Activated CD8-positive, alpha-beta T cell treated with anti-CD3 and anti-CD28 coated beads for 36 hours (primary cell): ENCODE measurements at regions not wholly inside any gene's neighbourhood (a gene's known extent, or its start where the extent isn't known, plus 50 kb on each side); places are given as distances from the start of the nearest gene placed in this dataset.
"Not testable (repeated sequence)": the region's sequence is repeated elsewhere in the genome, so short reads cannot be mapped to it uniquely, and the experiment has no call there.

Source experiments
- ATAC-seq: fragments of 200-7000 bp; cut with Tn5 transposase; one replicate; pipeline ENCODE4 v1.10.0; 2021; ENCODE audit warnings: mild to moderate bottlenecking, moderate library complexity
- CTCF ChIA-PET: fragments of 350-600 bp; sonication (Branson Sonifier 250); formaldehyde crosslinking; loops from one replicate; lab custom pipeline; 2021; ENCODE audit warnings: antibody characterized with exemption; lab: Charles Lee
- POLR2A ChIA-PET: fragments of 350-600 bp; sonication (Branson Sonifier 250); formaldehyde crosslinking; loops from one replicate; lab custom pipeline; 2021; ENCODE audit warnings: antibody characterized with exemption; lab: Charles Lee
- DNase-seq: peaks from one replicate; pipeline ENCODE4 v3.0.0-alpha.2; 2020
- H3K27ac Mint-ChIP-seq: one replicate; pipeline ENCODE4 v1.8.0; 2021; ENCODE audit warnings: mild to moderate bottlenecking, mixed read lengths
- H3K27me3 Mint-ChIP-seq: one replicate; pipeline ENCODE4 v1.8.0; 2021; ENCODE audit warnings: mixed read lengths
- H3K36me3 Mint-ChIP-seq: one replicate; pipeline ENCODE4 v1.8.0; 2021; ENCODE audit warnings: low read depth, mixed read lengths
- H3K4me1 Mint-ChIP-seq: one replicate; pipeline ENCODE4 v1.8.0; 2021; ENCODE audit warnings: low read depth, mixed read lengths
- H3K4me3 Mint-ChIP-seq: one replicate; pipeline ENCODE4 v1.8.0; 2021; ENCODE audit warnings: mild to moderate bottlenecking, moderate library complexity, mixed read lengths
- H3K9me3 Mint-ChIP-seq: one replicate; pipeline ENCODE4 v1.8.0; 2021; ENCODE audit warnings: mixed read lengths
- CTCF ChIP-seq: fragments of 200-600 bp; IDR thresholded peaks from one replicate; pipeline ENCODE4 v1.8.0; 2022; ENCODE audit warnings: antibody characterized with exemption, mild to moderate bottlenecking
- intact Hi-C: fragments of 100-400 bp; cut with micrococcal nuclease; formaldehyde crosslinking; loops from one replicate; pipeline ENCODE4 v1.10.0; 2022

DNA sequence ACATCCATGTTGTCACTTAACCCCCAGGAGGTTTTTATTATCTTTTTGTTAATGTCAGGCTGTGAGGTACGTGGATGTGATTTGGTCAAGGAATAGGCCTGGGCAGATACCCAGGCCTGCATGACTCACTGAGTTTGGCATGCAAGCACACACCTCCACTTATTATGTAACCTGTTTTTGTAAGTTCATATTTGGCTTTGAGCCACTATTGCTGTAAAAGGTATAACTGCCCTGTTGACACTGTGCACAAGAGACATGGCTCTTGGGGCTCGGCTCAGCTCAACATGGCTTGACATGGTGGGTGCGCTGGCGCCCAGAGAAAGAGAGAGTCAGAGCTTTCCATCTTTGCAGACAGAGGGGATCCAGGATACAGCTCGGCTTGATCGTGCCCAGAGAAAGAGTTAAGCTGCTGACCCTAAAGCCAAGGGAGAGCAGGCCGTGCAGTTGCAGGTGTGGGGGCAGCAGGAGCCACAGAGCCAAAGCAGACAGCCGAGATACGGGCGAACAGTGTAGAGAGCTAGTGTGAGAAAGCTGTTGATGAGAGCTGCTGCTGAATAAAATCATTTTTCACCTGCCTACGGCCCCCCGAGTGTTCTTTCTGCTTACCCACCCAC lies 67.9 kb upstream of the UNC13C start:
- ChIA-PET POLR2A (no interaction called here), CTCF (no interaction called here)
- no peak overlapping the region for H3K27ac Mint-ChIP-seq
- H3K9me3 Mint-ChIP-seq: no peaks in the 10 kb centered on the region
- DNase-seq (no peak), ATAC-seq (no peak)
- no peaks in the 10 kb centered on the region for H3K4me1 Mint-ChIP-seq
- intact Hi-C loops: no loop called here
- no peak for TF ChIP-seq CTCF
- no peaks in the 10 kb centered on the region for H3K36me3 Mint-ChIP-seq
- no peak overlapping the region for H3K4me3 Mint-ChIP-seq
- no peaks in the 10 kb centered on the region for H3K27me3 Mint-ChIP-seq

DNA sequence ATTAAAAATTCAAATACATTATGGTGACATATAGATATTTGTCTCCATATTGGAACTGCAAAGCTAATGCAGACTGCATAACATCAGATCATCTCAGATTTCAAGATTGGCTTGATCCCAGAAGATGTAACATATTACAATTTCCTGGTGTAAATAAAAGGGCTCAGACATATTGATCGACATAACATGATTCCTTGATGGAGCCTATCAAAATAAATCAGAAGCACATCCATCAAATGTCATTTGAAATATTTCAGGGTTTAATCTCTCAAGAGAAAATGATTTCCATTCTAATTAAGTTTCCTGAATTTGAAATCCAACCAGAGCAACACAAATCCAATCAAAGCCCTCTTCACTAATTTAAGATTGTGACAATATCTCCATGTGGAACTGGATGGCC lies 75.1 kb upstream of the UNC13C start:
- no peak overlapping the region for H3K27ac Mint-ChIP-seq
- no peak for DNase-seq
- H3K9me3 Mint-ChIP-seq: no peaks in the 10 kb centered on the region
- POLR2A ChIA-PET: interaction anchor here (1.1 kb wide), 1 partner anchor 12 kb away, joined by 3 read pairs; no protein-coding TSS in a partner anchor
- ATAC-seq: no peak
- H3K27me3 Mint-ChIP-seq: no peaks in the 10 kb centered on the region
- no peaks in the 10 kb centered on the region for H3K4me1 Mint-ChIP-seq
- H3K36me3 Mint-ChIP-seq: no peaks in the 10 kb centered on the region
- intact Hi-C loops: no loop called here
- H3K4me3 Mint-ChIP-seq: no peak overlapping the region
- TF ChIP-seq CTCF: no peak
- CTCF ChIA-PET: no interaction called here

- H3K36me3 Mint-ChIP-seq, H3K27me3 Mint-ChIP-seq, H3K27ac Mint-ChIP-seq, intact Hi-C loops, CTCF ChIA-PET, H3K4me3 Mint-ChIP-seq, H3K4me1 Mint-ChIP-seq, ATAC-seq, POLR2A ChIA-PET, DNase-seq, H3K9me3 Mint-ChIP-seq: not testable (repeated sequence)
Observed at GRCh38 chr15:53893468-53893867, 84.8 kb upstream of the UNC13C start.

GRCh38 chr15:53891862-53892261 lies 86.4 kb upstream of the UNC13C start:
- H3K27me3 Mint-ChIP-seq, H3K4me3 Mint-ChIP-seq, H3K36me3 Mint-ChIP-seq, ATAC-seq, H3K27ac Mint-ChIP-seq, DNase-seq, H3K9me3 Mint-ChIP-seq, intact Hi-C loops, CTCF ChIA-PET, POLR2A ChIA-PET, H3K4me1 Mint-ChIP-seq: not testable (repeated sequence)

DNA sequence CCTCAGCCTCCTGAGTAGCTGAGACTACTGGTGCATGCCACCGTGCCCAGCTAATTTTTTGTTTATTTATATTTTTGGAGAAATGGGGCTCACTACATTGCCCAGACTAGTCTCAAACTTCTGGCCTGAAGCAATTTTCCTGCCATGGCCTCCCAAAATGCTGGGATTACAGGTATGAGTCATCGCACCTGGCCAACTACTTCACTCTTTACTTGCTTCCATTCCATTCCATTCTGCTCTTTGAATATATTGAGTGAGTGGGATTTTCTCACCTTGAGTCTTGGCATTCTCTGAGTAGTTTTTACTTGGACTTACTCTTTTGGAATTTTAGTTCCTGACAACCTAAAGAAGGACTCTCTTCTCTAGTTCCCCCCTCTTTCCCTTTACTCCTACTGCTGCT lies 93.8 kb upstream of the UNC13C start:
- intact Hi-C loops: no loop called here
- no peak for DNase-seq
- Mint-ChIP-seq H3K27me3 (no peaks in the 10 kb centered on the region), H3K4me1 (no peaks in the 10 kb centered on the region), H3K9me3 (no peaks in the 10 kb centered on the region), H3K36me3 (no peaks in the 10 kb centered on the region), H3K4me3 (no peak overlapping the region), H3K27ac (no peak overlapping the region)
- TF ChIP-seq CTCF: no peak
- ChIA-PET POLR2A (no interaction called here), CTCF (no interaction called here)
- ATAC-seq: no peak

- ChIA-PET POLR2A (no interaction called here), CTCF (no interaction called here)
- Mint-ChIP-seq H3K9me3 (no peaks in the 10 kb centered on the region), H3K36me3 (no peaks in the 10 kb centered on the region), H3K4me1 (no peaks in the 10 kb centered on the region), H3K27ac (no peak overlapping the region), H3K27me3 (no peaks in the 10 kb centered on the region), H3K4me3 (no peak overlapping the region)
- ATAC-seq (no peak), DNase-seq (no peak)
- TF ChIP-seq CTCF: no peak
- intact Hi-C loops: no loop called here
Observed at GRCh38 chr15:53882311-53882710, 95.9 kb upstream of the UNC13C start.
